Ishikawa (cell line): ENCODE measurements at regions not wholly inside any gene's neighbourhood (a gene's known extent, or its start where the extent isn't known, plus 50 kb on each side); places are given as distances from the start of the nearest gene placed in this dataset.

Source experiments
- CEBPB ChIP-seq: IDR thresholded peaks from 2 replicates; pipeline ENCODE4 v1.6.1; 2012
- CREB1 ChIP-seq: IDR thresholded peaks from 2 replicates; pipeline ENCODE4 v1.6.1; 2012; ENCODE audit warnings: low read depth
- EGR1 ChIP-seq: IDR thresholded peaks from 2 replicates; pipeline ENCODE4 v1.6.1; 2012
- EP300 ChIP-seq: IDR thresholded peaks from 2 replicates; pipeline ENCODE4 v1.6.1; 2012; ENCODE audit warnings: borderline replicate concordance
- FOXM1 ChIP-seq: IDR thresholded peaks from 2 replicates; pipeline ENCODE4 v1.6.1; 2012; ENCODE audit warnings: low read depth, borderline replicate concordance
- MAX ChIP-seq: IDR thresholded peaks from 2 replicates; pipeline ENCODE4 v1.6.1; 2012
- NFIC ChIP-seq: IDR thresholded peaks from 2 replicates; pipeline ENCODE4 v1.6.1; 2012
- RAD21 ChIP-seq: IDR thresholded peaks from 2 replicates; pipeline ENCODE4 v1.6.1; 2012; ENCODE audit warnings: low read depth
- REST ChIP-seq: IDR thresholded peaks from 2 replicates; pipeline ENCODE4 v1.6.1; 2012; ENCODE audit warnings: low read depth, mild to moderate bottlenecking
- TAF1 ChIP-seq: IDR thresholded peaks from 2 replicates; pipeline ENCODE4 v1.6.1; 2012; ENCODE audit warnings: low read depth, mild to moderate bottlenecking
- TCF12 ChIP-seq: IDR thresholded peaks from 2 replicates; pipeline ENCODE4 v1.6.1; 2012; ENCODE audit warnings: low read depth
- TEAD4 ChIP-seq: IDR thresholded peaks from 2 replicates; pipeline ENCODE4 v1.6.1; 2012
- YY1 ChIP-seq: IDR thresholded peaks from 2 replicates; pipeline ENCODE4 v1.6.1; 2012; ENCODE audit warnings: low read depth
- ZBTB7A ChIP-seq: IDR thresholded peaks from 2 replicates; pipeline ENCODE4 v1.6.1; 2012; ENCODE audit warnings: low read depth
- TF ChIP-seq, protein P1 (sequence below): IDR thresholded peaks from 2 replicates; pipeline ENCODE4 v1.6.1; 2012

GRCh38 chr18:11304928-11305327 is 155.6 kb upstream of the PIEZO2 start:
- TF ChIP-seq MAX (no peak), TEAD4 (no peak), TCF12 (no peak), ZBTB7A (no peak), EP300 (no peak), NFIC (no peak), FOXM1 (no peak), RAD21 (no peak), TAF1 (no peak), EGR1 (no peak)

GRCh38 chr18:11296946-11297345 is 147.6 kb upstream of the PIEZO2 start:
- no peak for TF ChIP-seq FOXM1
- no peak for TF ChIP-seq RAD21
- TF ChIP-seq EP300, result no peak
- no peak for TF ChIP-seq TEAD4
- no peak for TF ChIP-seq TAF1
- no peak for TF ChIP-seq NFIC
- TF ChIP-seq REST, result no peak
- no peak for TF ChIP-seq EGR1
- TF ChIP-seq YY1, result no peak
- TF ChIP-seq CREB1, result no peak
- TF ChIP-seq, protein P1, sequence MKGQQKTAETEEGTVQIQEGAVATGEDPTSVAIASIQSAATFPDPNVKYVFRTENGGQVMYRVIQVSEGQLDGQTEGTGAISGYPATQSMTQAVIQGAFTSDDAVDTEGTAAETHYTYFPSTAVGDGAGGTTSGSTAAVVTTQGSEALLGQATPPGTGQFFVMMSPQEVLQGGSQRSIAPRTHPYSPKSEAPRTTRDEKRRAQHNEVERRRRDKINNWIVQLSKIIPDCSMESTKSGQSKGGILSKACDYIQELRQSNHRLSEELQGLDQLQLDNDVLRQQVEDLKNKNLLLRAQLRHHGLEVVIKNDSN, result no peak
- no peak for TF ChIP-seq CEBPB
- no peak for TF ChIP-seq MAX

- no peak for TF ChIP-seq FOXM1
Observed at GRCh38 chr18:11293794-11294193, 144.4 kb upstream of the PIEZO2 start.

DNA sequence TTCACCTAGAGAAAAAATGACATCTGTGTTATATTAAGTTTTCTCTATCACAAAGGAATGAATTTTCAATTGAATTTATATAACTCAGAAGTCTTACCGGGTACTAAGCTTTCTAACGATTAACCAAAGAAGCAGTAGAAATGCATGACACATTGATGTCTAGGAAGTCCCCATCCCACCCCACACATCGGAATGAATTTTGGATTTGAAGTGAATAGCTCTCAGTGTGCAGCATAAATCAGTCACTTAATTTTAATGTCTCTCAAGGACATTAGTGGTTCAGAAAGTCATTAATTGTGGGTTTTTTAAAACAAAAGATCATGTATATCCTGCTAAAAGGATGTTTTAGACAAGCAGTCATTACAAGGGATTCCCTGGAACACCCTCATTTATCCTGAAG is 141.4 kb upstream of the PIEZO2 start:
- no peak for TF ChIP-seq TCF12
- TF ChIP-seq TAF1, result no peak
- TF ChIP-seq CREB1, result no peak
- no peak for TF ChIP-seq MAX
- no peak for TF ChIP-seq EGR1
- TF ChIP-seq TEAD4, result no peak
- TF ChIP-seq, protein P1, result no peak
- no peak for TF ChIP-seq RAD21
- TF ChIP-seq FOXM1, result no peak
- TF ChIP-seq REST, result no peak
- TF ChIP-seq CEBPB, result no peak
- TF ChIP-seq YY1, result no peak
- TF ChIP-seq NFIC, result no peak
- no peak for TF ChIP-seq ZBTB7A
- TF ChIP-seq EP300, result no peak

DNA sequence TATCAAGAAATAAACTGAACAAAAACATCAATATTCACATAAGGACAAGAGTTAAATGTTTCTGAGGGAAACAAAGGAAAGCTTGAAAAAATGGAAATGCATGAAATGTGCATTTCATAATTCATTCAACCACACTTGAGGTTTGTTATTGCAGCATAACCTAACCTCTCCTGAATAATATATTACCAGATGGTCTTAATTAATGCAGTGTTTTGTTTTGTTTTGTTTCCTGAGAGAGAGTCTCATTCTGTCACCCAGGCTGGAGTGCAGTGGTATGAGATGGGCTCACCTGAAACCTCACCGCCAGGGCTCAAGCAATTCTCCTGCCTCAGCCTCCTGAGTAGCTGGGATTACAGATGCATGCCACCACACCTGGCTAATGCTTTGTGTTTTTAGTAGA is 139.9 kb upstream of the PIEZO2 start:
- TF ChIP-seq TEAD4, result no peak
- TF ChIP-seq EP300, result no peak
- TF ChIP-seq MAX, result no peak
- no peak for TF ChIP-seq EGR1
- no peak for TF ChIP-seq TAF1

DNA sequence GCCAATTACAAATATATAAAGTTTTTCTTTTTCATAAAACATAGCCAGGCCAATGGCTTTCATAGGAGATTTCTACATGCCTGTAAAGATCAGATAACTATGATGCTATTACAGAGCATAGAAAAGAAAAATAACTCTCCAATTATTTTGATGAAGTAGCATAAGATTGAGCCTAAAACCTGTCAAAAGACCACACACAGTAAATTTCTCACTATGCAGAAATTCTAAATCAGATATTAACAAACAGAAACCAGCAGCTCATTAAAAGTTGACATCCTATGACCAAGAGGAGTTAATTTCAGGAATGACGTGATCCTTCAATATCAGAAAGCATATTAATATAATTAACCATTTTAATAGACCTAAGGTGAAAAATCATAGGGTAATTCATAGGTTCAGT is 139.0 kb upstream of the PIEZO2 start:
- TF ChIP-seq FOXM1 (no peak), ZBTB7A (no peak), EP300 (no peak), TCF12 (no peak), NFIC (no peak), CREB1 (no peak), CEBPB (no peak), YY1 (no peak), MAX (no peak), EGR1 (no peak), TAF1 (no peak), REST (no peak), TEAD4 (no peak), RAD21 (no peak)
- TF ChIP-seq, protein P1, result no peak
